ENCODE measurements at regions not wholly inside any gene's neighbourhood (a gene's known extent, or its start where the extent isn't known, plus 50 kb on each side); places are given as distances from the start of the nearest gene placed in this dataset.

GRCh38 chr2:125512313-125512712, 1143.6 kb upstream of the GYPC start:
- 100% methylated on average over 1 of the region's 1 CpG for whole genome bisulfite sequencing
- 0 out of 2 replicates have a peak, but pooled peaks cover 7% of the 10 kb centered on the region for H3K9me3 ChIP-seq (ENCODE audit: insufficient read depth, low read depth, low read length)

GRCh38 chr2:125516496-125517109, 1139.4 kb upstream of the GYPC start:
- Histone ChIP-seq H3K9me3 (ENCODE audit: insufficient read depth, low read depth, low read length) (0 out of 2 replicates have a peak, but pooled peaks cover 7% of the 10 kb centered on the region), H3K36me3 (ENCODE audit: insufficient read depth, low read length) (no peaks in the 10 kb centered on the region), H3K4me1 (ENCODE audit: insufficient read depth, low read length) (peaks cover 7% of the 10 kb centered on the region; the same call in 1 of the 2 replicates), H3K9ac (ENCODE audit: low read depth, low read length) (no peak overlapping the region), H3K27me3 (ENCODE audit: insufficient read depth, low read length) (no peaks in the 10 kb centered on the region), H3K27ac (ENCODE audit: low read depth, low read length) (no peak overlapping the region), H3K4me3 (ENCODE audit: low read length) (no peak overlapping the region)
- 30% methylated on average over 3 of the region's 3 CpGs for WGBS

More at GRCh38 chr2:125512313-125512712, 1143.6 kb upstream of the GYPC start:
- H3K27me3 ChIP-seq (ENCODE audit: insufficient read depth, low read length) = no peaks in the 10 kb centered on the region
- peaks cover 7% of the 10 kb centered on the region; the same call in 1 of the 2 replicates for H3K4me1 ChIP-seq (ENCODE audit: insufficient read depth, low read length)
- no peak overlapping the region for H3K9ac ChIP-seq (ENCODE audit: low read depth, low read length)
- H3K4me3 ChIP-seq (ENCODE audit: low read length) = no peak overlapping the region
- no peaks in the 10 kb centered on the region for H3K36me3 ChIP-seq (ENCODE audit: insufficient read depth, low read length)
- no peak overlapping the region for H3K27ac ChIP-seq (ENCODE audit: low read depth, low read length)

GRCh38 chr2:125526093-125526492, 1129.9 kb upstream of the GYPC start:
- H3K27ac ChIP-seq (ENCODE audit: low read depth, low read length) = no peak overlapping the region; the same call in 1 of the 2 replicates
- no peak overlapping the region for H3K4me3 ChIP-seq (ENCODE audit: low read length)
- peaks cover 18% of the 10 kb centered on the region for H3K4me1 ChIP-seq (ENCODE audit: insufficient read depth, low read length)
- H3K36me3 ChIP-seq (ENCODE audit: insufficient read depth, low read length) = no peaks in the 10 kb centered on the region
- no peaks in the 10 kb centered on the region for H3K27me3 ChIP-seq (ENCODE audit: insufficient read depth, low read length)
- WGBS = 84% methylated on average over 5 of the region's 5 CpGs
- H3K9me3 ChIP-seq (ENCODE audit: insufficient read depth, low read depth, low read length) = no peaks in the 10 kb centered on the region
- no peak overlapping the region for H3K9ac ChIP-seq (ENCODE audit: low read depth, low read length)

GRCh38 chr2:125535089-125535488, 1120.9 kb upstream of the GYPC start:
- no peaks in the 10 kb centered on the region for H3K4me1 ChIP-seq (ENCODE audit: insufficient read depth, low read length)
- no peaks in the 10 kb centered on the region for H3K27me3 ChIP-seq (ENCODE audit: insufficient read depth, low read length)
- no peaks in the 10 kb centered on the region for H3K36me3 ChIP-seq (ENCODE audit: insufficient read depth, low read length)
- H3K9me3 ChIP-seq (ENCODE audit: insufficient read depth, low read depth, low read length) = no peaks in the 10 kb centered on the region
- H3K27ac ChIP-seq (ENCODE audit: low read depth, low read length) = no peak overlapping the region
- no peak overlapping the region for H3K9ac ChIP-seq (ENCODE audit: low read depth, low read length)
- no peak overlapping the region for H3K4me3 ChIP-seq (ENCODE audit: low read length)
- WGBS = 100% methylated on average over 1 of the region's 1 CpG

GRCh38 chr2:125543968-125544514, 1111.9 kb upstream of the GYPC start:
- Histone ChIP-seq H3K4me1 (ENCODE audit: insufficient read depth, low read length) (no peaks in the 10 kb centered on the region), H3K4me3 (ENCODE audit: low read length) (no peak overlapping the region), H3K9me3 (ENCODE audit: insufficient read depth, low read depth, low read length) (no peaks in the 10 kb centered on the region), H3K9ac (ENCODE audit: low read depth, low read length) (no peak overlapping the region), H3K27ac (ENCODE audit: low read depth, low read length) (no peak overlapping the region), H3K36me3 (ENCODE audit: insufficient read depth, low read length) (no peaks in the 10 kb centered on the region), H3K27me3 (ENCODE audit: insufficient read depth, low read length) (no peaks in the 10 kb centered on the region)
- 100% methylated on average over 1 of the region's 1 CpG for WGBS

- Histone ChIP-seq H3K27me3 (ENCODE audit: insufficient read depth, low read length) (no peaks in the 10 kb centered on the region), H3K27ac (ENCODE audit: low read depth, low read length) (no peak overlapping the region), H3K4me1 (ENCODE audit: insufficient read depth, low read length) (no peaks in the 10 kb centered on the region), H3K9ac (ENCODE audit: low read depth, low read length) (no peak overlapping the region), H3K36me3 (ENCODE audit: insufficient read depth, low read length) (no peaks in the 10 kb centered on the region), H3K9me3 (ENCODE audit: insufficient read depth, low read depth, low read length) (no peaks in the 10 kb centered on the region), H3K4me3 (ENCODE audit: low read length) (no peak overlapping the region)
- no CpG with 5 or more reads among the region's 1 CpG for WGBS
Observed at GRCh38 chr2:125553768-125554167, 1102.2 kb upstream of the GYPC start.

- 83% methylated on average over 1 of the region's 2 CpGs for WGBS
- Histone ChIP-seq H3K4me1 (ENCODE audit: insufficient read depth, low read length) (no peaks in the 10 kb centered on the region), H3K9me3 (ENCODE audit: insufficient read depth, low read depth, low read length) (no peaks in the 10 kb centered on the region), H3K27ac (ENCODE audit: low read depth, low read length) (no peak overlapping the region), H3K27me3 (ENCODE audit: insufficient read depth, low read length) (no peaks in the 10 kb centered on the region), H3K36me3 (ENCODE audit: insufficient read depth, low read length) (no peaks in the 10 kb centered on the region), H3K9ac (ENCODE audit: low read depth, low read length) (no peak overlapping the region), H3K4me3 (ENCODE audit: low read length) (no peak overlapping the region)
Observed at GRCh38 chr2:125554956-125555355, 1101.0 kb upstream of the GYPC start.

- Histone ChIP-seq H3K27me3 (ENCODE audit: insufficient read depth, low read length) (no peaks in the 10 kb centered on the region), H3K4me1 (ENCODE audit: insufficient read depth, low read length) (no peaks in the 10 kb centered on the region), H3K4me3 (ENCODE audit: low read length) (no peak overlapping the region), H3K9ac (ENCODE audit: low read depth, low read length) (no peak overlapping the region), H3K27ac (ENCODE audit: low read depth, low read length) (no peak overlapping the region), H3K9me3 (ENCODE audit: insufficient read depth, low read depth, low read length) (no peaks in the 10 kb centered on the region), H3K36me3 (ENCODE audit: insufficient read depth, low read length) (no peaks in the 10 kb centered on the region)
- WGBS = 87% methylated on average over 3 of the region's 3 CpGs
Observed at GRCh38 chr2:125559186-125559585, 1096.8 kb upstream of the GYPC start.

GRCh38 chr2:125560855-125561254, 1095.1 kb upstream of the GYPC start:
- Histone ChIP-seq H3K4me1 (ENCODE audit: insufficient read depth, low read length) (0 out of 2 replicates have a peak, but pooled peaks cover 4% of the 10 kb centered on the region), H3K27ac (ENCODE audit: low read depth, low read length) (no peak overlapping the region), H3K4me3 (ENCODE audit: low read length) (no peak overlapping the region), H3K9ac (ENCODE audit: low read depth, low read length) (no peak overlapping the region), H3K36me3 (ENCODE audit: insufficient read depth, low read length) (no peaks in the 10 kb centered on the region), H3K27me3 (ENCODE audit: insufficient read depth, low read length) (no peaks in the 10 kb centered on the region), H3K9me3 (ENCODE audit: insufficient read depth, low read depth, low read length) (no peaks in the 10 kb centered on the region)
- WGBS = no CpG with 5 or more reads among the region's 1 CpG

- 0 out of 2 replicates have a peak, but pooled peaks cover 4% of the 10 kb centered on the region for H3K4me1 ChIP-seq (ENCODE audit: insufficient read depth, low read length)
- no peaks in the 10 kb centered on the region for H3K9me3 ChIP-seq (ENCODE audit: insufficient read depth, low read depth, low read length)
- no peaks in the 10 kb centered on the region for H3K36me3 ChIP-seq (ENCODE audit: insufficient read depth, low read length)
- H3K27me3 ChIP-seq (ENCODE audit: insufficient read depth, low read length) = no peaks in the 10 kb centered on the region
- WGBS = 83% methylated on average over 3 of the region's 3 CpGs
- H3K9ac ChIP-seq (ENCODE audit: low read depth, low read length) = no peak overlapping the region
- no peak overlapping the region for H3K4me3 ChIP-seq (ENCODE audit: low read length)
- no peak overlapping the region for H3K27ac ChIP-seq (ENCODE audit: low read depth, low read length)
Observed at GRCh38 chr2:125561302-125561701, 1094.7 kb upstream of the GYPC start.

GRCh38 chr2:125562924-125563323, 1093.0 kb upstream of the GYPC start:
- no peak overlapping the region for H3K27ac ChIP-seq (ENCODE audit: low read depth, low read length)

More at GRCh38 chr2:125562924-125563323, 1093.0 kb upstream of the GYPC start:
- no peaks in the 10 kb centered on the region for H3K36me3 ChIP-seq (ENCODE audit: insufficient read depth, low read length)
- no peaks in the 10 kb centered on the region for H3K27me3 ChIP-seq (ENCODE audit: insufficient read depth, low read length)
- no peaks in the 10 kb centered on the region for H3K9me3 ChIP-seq (ENCODE audit: insufficient read depth, low read depth, low read length)
- 0 out of 2 replicates have a peak, but pooled peaks cover 4% of the 10 kb centered on the region for H3K4me1 ChIP-seq (ENCODE audit: insufficient read depth, low read length)
- no peak overlapping the region for H3K4me3 ChIP-seq (ENCODE audit: low read length)
- H3K9ac ChIP-seq (ENCODE audit: low read depth, low read length) = no peak overlapping the region
